Urothelium cell line (cell line): ENCODE measurements at regions not wholly inside any gene's neighbourhood (a gene's known extent, or its start where the extent isn't known, plus 50 kb on each side); places are given as distances from the start of the nearest gene placed in this dataset.
"Not testable (repeated sequence)": the region's sequence is repeated elsewhere in the genome, so short reads cannot be mapped to it uniquely, and the experiment has no call there.

ENCODE experiments used
- DNase-seq: peaks from one replicate; pipeline ENCODE4 v3.0.0; 2011; ENCODE audit warnings: low spot score, mixed read lengths
- FAIRE-seq: peaks from 2 replicates; lab custom pipeline; 2011; peaks lifted over from hg19 to GRCh38; lab: Jason Lieb, UNC

GRCh38 chr15:22134941-22135566 lies 54.7 kb downstream of the OR4M2 start:
- not testable (repeated sequence) for DNase-seq, FAIRE-seq

- not testable (repeated sequence) for FAIRE-seq
Observed at GRCh38 chr15:22137572-22137971, 57.2 kb downstream of the OR4M2 start.

GRCh38 chr15:22141106-22141505 lies 60.8 kb downstream of the OR4M2 start:
- not testable (repeated sequence) for DNase-seq, FAIRE-seq

More at GRCh38 chr15:22137572-22137971, 57.2 kb downstream of the OR4M2 start:
- not testable (repeated sequence) for DNase-seq

GRCh38 chr15:22148109-22148508 lies 67.8 kb downstream of the OR4M2 start:
- not testable (repeated sequence) for DNase-seq, FAIRE-seq

GRCh38 chr15:22158243-22158642 lies 77.9 kb downstream of the OR4M2 start:
- not testable (repeated sequence) for FAIRE-seq, DNase-seq

- not testable (repeated sequence) for FAIRE-seq, DNase-seq
Observed at GRCh38 chr15:22160283-22160682, 80.0 kb downstream of the OR4M2 start.

- not testable (repeated sequence) for DNase-seq, FAIRE-seq
Observed at GRCh38 chr15:22160741-22161140, 80.4 kb downstream of the OR4M2 start.

GRCh38 chr15:22161398-22161797 lies 81.1 kb downstream of the OR4M2 start:
- not testable (repeated sequence) for FAIRE-seq, DNase-seq

- DNase-seq, FAIRE-seq: not testable (repeated sequence)
Observed at GRCh38 chr15:22163715-22164114, 83.4 kb downstream of the OR4M2 start.

- not testable (repeated sequence) for DNase-seq, FAIRE-seq
Observed at GRCh38 chr15:22167521-22167920, 87.2 kb downstream of the OR4M2 start.

- not testable (repeated sequence) for FAIRE-seq, DNase-seq
Observed at GRCh38 chr15:22173029-22173998, 93.0 kb downstream of the OR4M2 start.

GRCh38 chr15:22174088-22174487 lies 93.8 kb downstream of the OR4M2 start:
- DNase-seq, FAIRE-seq: not testable (repeated sequence)

- not testable (repeated sequence) for FAIRE-seq, DNase-seq
Observed at GRCh38 chr15:22177965-22178364, 97.6 kb downstream of the OR4M2 start.

- not testable (repeated sequence) for DNase-seq, FAIRE-seq
Observed at GRCh38 chr15:22178438-22178837, 98.1 kb downstream of the OR4M2 start.

GRCh38 chr15:22179043-22179442 lies 98.7 kb downstream of the OR4M2 start:
- DNase-seq, FAIRE-seq: not testable (repeated sequence)

- not testable (repeated sequence) for DNase-seq, FAIRE-seq
Observed at GRCh38 chr15:22180611-22181010, 100.3 kb downstream of the OR4M2 start.

- not testable (repeated sequence) for DNase-seq, FAIRE-seq
Observed at GRCh38 chr15:22184678-22185077, 104.4 kb downstream of the OR4M2 start.

- DNase-seq, FAIRE-seq: not testable (repeated sequence)
Observed at GRCh38 chr15:22186846-22187532, 106.7 kb downstream of the OR4M2 start.

GRCh38 chr15:22191818-22192217 lies 111.5 kb downstream of the OR4M2 start:
- FAIRE-seq, DNase-seq: not testable (repeated sequence)
